ENCODE measurements at regions not wholly inside any gene's neighbourhood (a gene's known extent, or its start where the extent isn't known, plus 50 kb on each side); places are given as distances from the start of the nearest gene placed in this dataset.

- H4K20me1 ChIP-seq (ENCODE audit: insufficient read depth, low read length, poor library complexity, severe bottlenecking): no peaks in the 10 kb centered on the region
- H3K4me1 ChIP-seq (ENCODE audit: insufficient read depth, low read length, poor library complexity, severe bottlenecking): no peaks in the 10 kb centered on the region
- no peak overlapping the region for H2AFZ ChIP-seq (ENCODE audit: low read length)
- no peak overlapping the region for H3K9ac ChIP-seq (ENCODE audit: low read depth, low read length, poor library complexity, severe bottlenecking)
- no peaks in the 10 kb centered on the region for H3K9me3 ChIP-seq (ENCODE audit: insufficient read depth, low read depth, low read length)
- no peaks in the 10 kb centered on the region for H3K27me3 ChIP-seq (ENCODE audit: insufficient read depth, low read length, poor library complexity, severe bottlenecking)
- TF ChIP-seq CTCF (conservative IDR thresholded peaks at IDR 0.05; ENCODE audit: low read length) (no peak), EZH2phosphoT487 (IDR thresholded peaks at IDR 0.05; ENCODE audit: borderline replicate concordance) (no peak)
- H3F3A ChIP-seq (ENCODE audit: low read depth): no peaks in the 10 kb centered on the region
- no peaks in the 10 kb centered on the region for H3K36me3 ChIP-seq (ENCODE audit: insufficient read depth, low read length)
- H3K4me3 ChIP-seq (ENCODE audit: low read length, poor library complexity, severe bottlenecking): no peak overlapping the region
- H3K4me2 ChIP-seq (ENCODE audit: low read depth, low read length, poor library complexity, severe bottlenecking): no peak overlapping the region
- H3K9me2 ChIP-seq (replicated peaks; ENCODE audit: low read depth, low read length): no peaks in the 10 kb centered on the region
- no peaks in the 10 kb centered on the region for H3K79me2 ChIP-seq (ENCODE audit: insufficient read depth, low read length)
These were observed 147.3 kb upstream of the VSTM2A start for GRCh38 chr7:54394834-54395233.

- Histone ChIP-seq H3K9me3 (ENCODE audit: insufficient read depth, low read depth, low read length) (no peaks in the 10 kb centered on the region), H3K79me2 (ENCODE audit: insufficient read depth, low read length) (no peaks in the 10 kb centered on the region), H4K20me1 (ENCODE audit: insufficient read depth, low read length, poor library complexity, severe bottlenecking) (no peaks in the 10 kb centered on the region), H3K27me3 (ENCODE audit: insufficient read depth, low read length, poor library complexity, severe bottlenecking) (no peaks in the 10 kb centered on the region), H3F3A (ENCODE audit: low read depth) (no peaks in the 10 kb centered on the region), H3K4me2 (ENCODE audit: low read depth, low read length, poor library complexity, severe bottlenecking) (no peak overlapping the region), H3K4me3 (ENCODE audit: low read length, poor library complexity, severe bottlenecking) (no peak overlapping the region), H2AFZ (ENCODE audit: low read length) (no peak overlapping the region), H3K9ac (ENCODE audit: low read depth, low read length, poor library complexity, severe bottlenecking) (no peak overlapping the region), H3K4me1 (ENCODE audit: insufficient read depth, low read length, poor library complexity, severe bottlenecking) (no peaks in the 10 kb centered on the region), H3K36me3 (ENCODE audit: insufficient read depth, low read length) (no peaks in the 10 kb centered on the region), H3K9me2 (replicated peaks; ENCODE audit: low read depth, low read length) (no peaks in the 10 kb centered on the region)
- TF ChIP-seq CTCF (conservative IDR thresholded peaks at IDR 0.05; ENCODE audit: low read length) (no peak), EZH2phosphoT487 (IDR thresholded peaks at IDR 0.05; ENCODE audit: borderline replicate concordance) (no peak)
These were observed 144.2 kb upstream of the VSTM2A start for GRCh38 chr7:54397836-54398612.

- Histone ChIP-seq H3K9me2 (replicated peaks; ENCODE audit: low read depth, low read length) (no peaks in the 10 kb centered on the region), H3K79me2 (ENCODE audit: insufficient read depth, low read length) (no peaks in the 10 kb centered on the region), H3K4me3 (ENCODE audit: low read length, poor library complexity, severe bottlenecking) (no peak overlapping the region), H3K4me2 (ENCODE audit: low read depth, low read length, poor library complexity, severe bottlenecking) (no peak overlapping the region), H3K9ac (ENCODE audit: low read depth, low read length, poor library complexity, severe bottlenecking) (no peak overlapping the region), H3K36me3 (ENCODE audit: insufficient read depth, low read length) (no peaks in the 10 kb centered on the region), H4K20me1 (ENCODE audit: insufficient read depth, low read length, poor library complexity, severe bottlenecking) (no peaks in the 10 kb centered on the region), H3K9me3 (ENCODE audit: insufficient read depth, low read depth, low read length) (no peaks in the 10 kb centered on the region), H3F3A (ENCODE audit: low read depth) (no peaks in the 10 kb centered on the region), H3K27me3 (ENCODE audit: insufficient read depth, low read length, poor library complexity, severe bottlenecking) (no peaks in the 10 kb centered on the region), H2AFZ (ENCODE audit: low read length) (no peak overlapping the region), H3K4me1 (ENCODE audit: insufficient read depth, low read length, poor library complexity, severe bottlenecking) (no peaks in the 10 kb centered on the region)
- TF ChIP-seq CTCF (conservative IDR thresholded peaks at IDR 0.05; ENCODE audit: low read length) (no peak), EZH2phosphoT487 (IDR thresholded peaks at IDR 0.05; ENCODE audit: borderline replicate concordance) (no peak)
These were observed 143.3 kb upstream of the VSTM2A start for GRCh38 chr7:54398863-54399262.

All from Loucy (cell line).